ENCODE measurements at regions not wholly inside any gene's neighbourhood (a gene's known extent, or its start where the extent isn't known, plus 50 kb on each side); places are given as distances from the start of the nearest gene placed in this dataset.

- no peak overlapping the region for H3K4me3 ChIP-seq (ENCODE audit: low read depth, low read length)
- DNase-seq (ENCODE audit: low read depth), result no peak
- TF ChIP-seq CTCF (IDR thresholded peaks at IDR 0.05; ENCODE audit: low read depth, low read length, missing control alignments), result no peak
These were observed 65.2 kb downstream of the MSX2 start for GRCh38 chr5:174789596-174789995.

GRCh38 chr5:174785120-174785680, 60.8 kb downstream of the MSX2 start:
- DNase-seq (ENCODE audit: low read depth), result no peak
- TF ChIP-seq CTCF (IDR thresholded peaks at IDR 0.05; ENCODE audit: low read depth, low read length, missing control alignments), result no peak
- H3K4me3 ChIP-seq (ENCODE audit: low read depth, low read length), result no peak overlapping the region

All from GM12864 (cell line).